ENCODE measurements at regions not wholly inside any gene's neighbourhood (a gene's known extent, or its start where the extent isn't known, plus 50 kb on each side); places are given as distances from the start of the nearest gene placed in this dataset.

DNA sequence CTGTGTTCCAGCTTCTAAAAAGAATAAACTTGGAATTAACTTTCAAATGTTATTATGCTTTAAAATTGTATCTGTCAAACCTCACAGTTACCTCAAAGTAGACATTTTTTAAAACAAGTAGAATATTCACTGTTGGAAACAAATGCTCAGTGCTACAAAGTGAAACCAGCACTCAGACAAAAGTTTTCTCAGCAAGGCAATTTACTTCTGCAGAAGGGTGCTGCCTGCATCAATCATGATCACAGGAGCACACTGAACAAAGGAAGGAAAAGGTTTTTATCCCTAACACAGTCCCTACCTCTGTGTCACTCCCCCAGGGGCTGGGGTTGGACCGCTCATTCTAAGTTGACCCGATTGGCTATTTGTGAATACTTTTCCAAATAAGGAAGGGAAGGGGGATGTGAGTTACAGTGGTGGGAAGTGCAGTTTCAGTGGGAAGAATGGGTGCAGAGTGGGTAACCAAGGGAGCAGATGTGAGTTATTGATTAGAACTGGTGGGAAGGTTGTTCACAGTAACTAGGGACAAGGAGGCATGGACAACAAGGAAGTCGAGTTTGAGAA is 63.0 kb upstream of the CDK20 start:
- intact Hi-C loops (cut with micrococcal nuclease) = no loop called here

DNA sequence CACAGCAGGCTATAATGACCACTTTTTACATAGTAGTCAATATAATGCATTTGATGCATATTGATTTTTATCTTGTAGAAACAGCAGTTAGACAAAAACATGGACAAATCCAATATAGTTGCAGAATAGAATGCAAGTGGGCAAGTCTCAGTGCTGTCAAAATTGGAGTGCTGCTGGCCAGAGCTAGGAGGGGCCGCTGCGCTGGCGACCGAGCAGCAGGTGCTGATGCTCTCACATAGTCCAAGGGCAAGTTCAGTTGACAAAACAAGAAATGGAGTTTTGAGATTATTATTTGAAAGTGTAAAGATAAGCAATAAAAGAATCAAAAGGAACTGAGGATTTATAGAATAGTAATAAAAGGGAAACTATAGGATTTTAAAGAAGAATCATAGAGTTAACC is 60.6 kb upstream of the CDK20 start:
- intact Hi-C loops (cut with micrococcal nuclease) = no loop called here

DNA sequence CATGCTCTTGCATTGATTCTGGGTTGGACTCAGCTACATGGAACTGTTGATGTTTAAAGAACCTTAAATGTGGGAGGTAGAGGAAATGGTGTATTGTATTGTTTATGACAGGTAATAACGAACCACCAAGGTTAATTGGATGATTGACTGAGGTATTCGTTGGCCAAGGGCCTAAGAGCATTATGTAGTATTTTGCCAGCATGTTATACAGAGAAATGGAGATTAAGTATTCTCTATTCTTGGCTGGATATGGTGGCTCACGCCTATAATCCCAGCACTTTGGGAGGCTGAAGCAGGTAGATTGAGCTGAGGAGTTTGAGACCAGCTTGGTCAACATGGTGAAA is 59.0 kb upstream of the CDK20 start:
- intact Hi-C loops (cut with micrococcal nuclease) = no loop called here

DNA sequence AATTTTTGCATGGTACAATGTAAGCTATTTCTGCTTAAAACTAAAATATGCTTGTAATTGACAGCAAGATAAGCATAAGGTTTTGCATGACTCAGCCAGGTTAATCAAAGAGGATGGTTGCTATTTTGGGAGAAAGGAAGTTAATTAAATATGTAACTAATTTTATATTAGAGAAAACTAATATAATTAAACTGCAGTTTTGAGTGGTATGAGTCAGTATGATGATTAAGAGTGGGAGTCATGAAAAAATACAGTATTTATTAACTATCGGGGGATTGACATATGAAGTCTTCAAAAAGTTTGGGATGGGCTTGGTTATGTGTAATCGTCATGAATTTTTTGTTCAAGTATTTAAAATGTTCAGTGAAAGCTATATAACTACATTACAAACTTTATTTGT is 54.0 kb upstream of the CDK20 start:
- intact Hi-C loops (cut with micrococcal nuclease) = no loop called here

DNA sequence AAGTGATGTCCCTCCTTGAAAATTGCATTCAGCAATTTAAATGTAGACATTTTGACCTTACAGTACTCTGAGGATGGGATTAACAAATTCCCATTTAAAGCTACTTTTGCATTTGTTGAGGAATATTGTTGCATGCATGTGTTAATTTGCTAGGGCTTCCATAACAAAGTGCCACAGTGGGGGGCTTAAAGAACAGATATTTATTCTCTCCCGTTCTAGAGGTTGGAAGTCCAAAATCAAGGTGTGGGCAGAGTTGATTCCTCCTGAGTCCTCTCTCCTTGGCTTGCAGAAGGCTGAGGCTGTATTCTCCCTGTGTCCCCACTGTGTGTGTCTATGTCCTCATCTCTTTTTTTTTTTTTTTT is 51.8 kb upstream of the CDK20 start:
- intact Hi-C loops (cut with micrococcal nuclease) = no loop called here

DNA sequence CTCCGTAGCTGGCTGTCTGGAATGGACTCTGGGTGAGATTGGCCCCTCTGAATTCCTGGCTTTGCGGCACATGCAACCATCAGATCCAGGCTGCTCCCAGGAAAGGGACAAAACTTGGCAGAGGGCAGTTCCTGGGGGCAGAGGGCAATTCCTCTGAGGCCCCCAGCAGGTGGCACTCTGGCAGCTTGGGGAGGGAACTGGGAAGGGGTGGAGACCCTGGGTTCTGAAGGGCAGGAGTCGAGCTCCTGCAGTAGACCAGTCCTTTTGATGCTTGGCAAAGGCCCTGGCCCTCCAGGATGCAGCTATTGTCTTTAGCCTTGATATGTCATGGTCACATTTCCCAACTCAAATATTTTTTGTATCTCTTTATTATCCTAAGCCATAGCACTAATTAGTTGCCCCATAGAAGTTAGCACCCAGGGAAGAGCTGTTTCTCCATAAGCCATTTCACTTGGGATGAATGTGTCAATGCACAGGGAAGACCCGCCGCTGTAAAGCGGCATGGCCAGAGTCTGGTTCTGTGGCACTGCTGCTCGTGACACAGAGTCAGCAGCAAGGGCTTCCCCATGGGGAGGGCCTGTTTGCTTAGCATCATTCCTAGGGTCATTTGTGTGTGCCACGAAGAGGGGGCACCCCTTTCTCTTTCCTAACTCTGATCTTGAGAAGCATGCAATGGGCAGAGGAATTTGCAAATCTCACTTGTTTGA is 51.2 kb upstream of the CDK20 start:
- intact Hi-C loops (cut with micrococcal nuclease) = no loop called here

DNA sequence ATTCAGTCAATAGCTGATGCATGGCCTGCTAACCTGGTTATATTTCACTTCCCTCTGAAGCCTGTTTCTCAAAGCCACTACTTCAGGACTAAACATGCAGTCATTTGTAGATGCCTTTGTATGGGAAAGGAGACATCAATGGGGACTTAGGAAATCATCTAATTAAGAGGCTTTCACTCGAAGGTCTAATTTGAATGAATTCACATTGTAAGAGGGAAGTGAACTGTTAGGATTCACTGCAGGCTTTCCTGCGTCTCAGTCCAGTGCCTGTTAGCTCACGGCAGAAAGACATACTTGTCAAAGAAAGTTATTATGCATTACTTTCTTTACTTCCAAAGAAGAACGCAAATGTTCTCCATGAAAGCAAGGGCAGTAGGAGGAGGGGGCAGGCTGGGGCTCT is 50.6 kb upstream of the CDK20 start:
- intact Hi-C loops (cut with micrococcal nuclease) = no loop called here
